T-helper 22 cell (primary cell): ENCODE measurements at regions not wholly inside any gene's neighbourhood (a gene's known extent, or its start where the extent isn't known, plus 50 kb on each side); places are given as distances from the start of the nearest gene placed in this dataset.
"Not testable (repeated sequence)": the region's sequence is repeated elsewhere in the genome, so short reads cannot be mapped to it uniquely, and the experiment has no call there.

ENCODE experiments used
- DNase-seq: peaks from one replicate; pipeline ENCODE4 v3.0.0-alpha.2; 2020; ENCODE audit warnings: low read depth

DNA sequence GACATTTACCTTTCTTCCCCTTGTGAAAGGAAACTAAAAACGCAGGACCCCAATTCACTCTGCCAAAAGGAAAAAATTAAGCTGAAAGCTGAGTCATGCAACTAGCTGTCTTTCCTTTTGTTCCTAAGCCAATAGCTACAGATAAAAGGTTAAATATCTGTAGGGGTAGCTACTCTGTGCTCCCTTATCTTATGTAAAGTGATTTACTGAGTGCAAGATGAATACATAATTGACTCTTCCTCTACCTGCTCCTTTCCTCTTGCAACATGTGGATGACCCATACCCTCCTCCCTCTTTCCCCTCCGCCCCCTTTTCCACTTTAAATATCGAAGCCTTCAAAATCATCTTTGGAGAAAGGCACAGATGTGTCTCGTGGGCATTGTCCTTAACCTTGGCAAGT is 68.0 kb upstream of the ZNF157 start:
- no peak for DNase-seq

- DNase-seq: not testable (repeated sequence)
Measured at GRCh38 chrX:47306471-47307023, 63.8 kb upstream of the ZNF157 start.

DNA sequence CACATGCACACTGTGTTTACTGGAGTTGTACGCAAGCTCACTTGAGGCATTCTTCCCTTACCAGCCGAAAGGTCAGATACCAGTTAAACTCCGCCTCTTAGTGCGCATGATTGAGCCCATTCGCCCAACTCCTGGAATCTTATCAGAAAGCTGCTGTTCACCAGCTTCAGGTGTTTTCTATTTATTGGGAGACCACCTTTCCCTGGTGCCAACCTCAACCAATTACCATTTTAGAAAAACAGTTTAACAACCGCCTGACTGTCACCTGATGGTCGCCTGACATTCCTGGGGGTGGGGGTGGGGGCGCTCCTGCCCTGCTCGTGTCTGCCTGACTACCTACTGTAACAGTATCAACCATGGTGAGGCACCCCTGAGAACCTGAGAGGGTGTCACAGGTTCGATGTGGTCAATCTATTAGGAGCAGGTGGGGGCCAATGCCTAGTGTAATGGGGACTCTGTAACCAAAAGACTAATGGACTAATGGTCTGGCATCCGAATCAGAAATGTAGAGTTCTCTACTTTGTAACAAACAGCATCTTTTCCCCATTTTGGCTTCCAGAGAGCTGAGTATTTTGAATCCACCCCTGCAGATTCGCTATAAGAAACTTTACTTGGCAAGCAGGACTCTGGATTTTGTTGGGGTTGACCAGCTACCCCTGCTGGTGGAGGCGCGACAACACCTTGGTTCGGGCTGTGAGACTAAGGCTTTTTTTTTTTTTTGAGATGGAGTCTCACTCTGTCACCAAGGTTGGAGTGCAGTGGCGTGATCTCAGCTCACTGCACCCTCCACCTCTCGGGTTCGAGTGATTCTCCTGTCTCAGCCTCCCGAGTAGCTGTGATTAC is 58.2 kb upstream of the ZNF157 start:
- peak; percentile 4 for DNase-seq

- no peak for DNase-seq
Measured at GRCh38 chrX:47313056-47313455, 57.3 kb upstream of the ZNF157 start.

GRCh38 chrX:47316276-47317025 is 53.9 kb upstream of the ZNF157 start:
- no peak for DNase-seq
